ENCODE measurements at regions not wholly inside any gene's neighbourhood (a gene's known extent, or its start where the extent isn't known, plus 50 kb on each side); places are given as distances from the start of the nearest gene placed in this dataset.

DNA sequence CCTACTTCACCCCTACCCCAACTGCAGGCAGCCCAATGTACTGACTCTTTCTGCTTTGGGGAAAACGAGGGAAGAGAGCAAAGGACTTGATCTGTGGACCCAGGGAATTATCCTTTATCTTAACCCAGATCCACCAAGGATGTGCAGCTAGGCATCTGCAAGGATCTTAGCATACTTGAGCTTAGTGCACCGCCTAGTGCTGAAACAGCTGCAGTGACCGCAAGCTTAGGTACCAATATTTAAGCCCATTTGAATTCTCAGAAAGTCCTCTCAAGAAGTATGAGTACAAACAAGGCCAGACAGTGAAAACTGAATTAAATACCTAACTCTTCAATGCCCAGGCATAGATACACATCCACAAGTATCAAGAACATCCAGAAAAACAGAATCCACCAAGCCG, 576.7 kb upstream of the ADAMTS16 start:
- TF ChIP-seq, protein P1, sequence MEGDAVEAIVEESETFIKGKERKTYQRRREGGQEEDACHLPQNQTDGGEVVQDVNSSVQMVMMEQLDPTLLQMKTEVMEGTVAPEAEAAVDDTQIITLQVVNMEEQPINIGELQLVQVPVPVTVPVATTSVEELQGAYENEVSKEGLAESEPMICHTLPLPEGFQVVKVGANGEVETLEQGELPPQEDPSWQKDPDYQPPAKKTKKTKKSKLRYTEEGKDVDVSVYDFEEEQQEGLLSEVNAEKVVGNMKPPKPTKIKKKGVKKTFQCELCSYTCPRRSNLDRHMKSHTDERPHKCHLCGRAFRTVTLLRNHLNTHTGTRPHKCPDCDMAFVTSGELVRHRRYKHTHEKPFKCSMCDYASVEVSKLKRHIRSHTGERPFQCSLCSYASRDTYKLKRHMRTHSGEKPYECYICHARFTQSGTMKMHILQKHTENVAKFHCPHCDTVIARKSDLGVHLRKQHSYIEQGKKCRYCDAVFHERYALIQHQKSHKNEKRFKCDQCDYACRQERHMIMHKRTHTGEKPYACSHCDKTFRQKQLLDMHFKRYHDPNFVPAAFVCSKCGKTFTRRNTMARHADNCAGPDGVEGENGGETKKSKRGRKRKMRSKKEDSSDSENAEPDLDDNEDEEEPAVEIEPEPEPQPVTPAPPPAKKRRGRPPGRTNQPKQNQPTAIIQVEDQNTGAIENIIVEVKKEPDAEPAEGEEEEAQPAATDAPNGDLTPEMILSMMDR (IDR thresholded peaks at IDR 0.05) = no peak
- TF ChIP-seq POLR2A (IDR thresholded peaks at IDR 0.05) (no peak), EP300 (IDR thresholded peaks at IDR 0.05) (no peak)
